Caco-2 (cell line): ENCODE measurements at regions not wholly inside any gene's neighbourhood (a gene's known extent, or its start where the extent isn't known, plus 50 kb on each side); places are given as distances from the start of the nearest gene placed in this dataset.
A peak's percentile ranks its signal among the peaks of the same experiment; 100 is the strongest.

Source experiments
- BruUV-seq: library from RNA; stranded (reverse); fragments of 400-500 nt; replicated peaks from 2 replicates; lab custom pipeline; 2021; lab: Mats Ljungman, UMichigan
- CTCF ChIA-PET: fragments of 300-600 bp; sonication (Branson Sonifier 250); formaldehyde crosslinking; loops from one replicate; lab custom pipeline; 2022; ENCODE audit warnings: antibody characterized with exemption; lab: Charles Lee
- POLR2A ChIA-PET: fragments of 300-600 bp; sonication (Branson Sonifier 250); formaldehyde crosslinking; loops from one replicate; lab custom pipeline; 2022; ENCODE audit warnings: antibody characterized with exemption; lab: Charles Lee
- DNase-seq, 2 experiments: peaks; one replicate each; pipeline versions ENCODE4 v3.0.0 to v3.0.0-alpha.2; 2020 to 2022
- H3K27me3 ChIP-seq: replicated peaks from 2 replicates; pipeline ENCODE4 v1.6.0; 2011; ENCODE audit warnings: low read length; ENCODE audit not compliant: control insufficient read depth, insufficient read depth
- H3K36me3 ChIP-seq: 2 replicates; pipeline ENCODE4 v1.5.1; 2011; ENCODE audit warnings: low read length; ENCODE audit not compliant: control insufficient read depth, insufficient read depth
- H3K4me1 ChIP-seq: fragments of 250-450 bp; sonication (Bioruptor Pico); 2 replicates; pipeline ENCODE4 v1.5.1; 2020; ENCODE audit warnings: mild to moderate bottlenecking
- H3K4me3 ChIP-seq: 2 replicates; pipeline ENCODE4 v1.5.1; 2011; ENCODE audit warnings: low read depth, mild to moderate bottlenecking, control low read depth, low read length
- H3K9me3 ChIP-seq: fragments of 250-450 bp; sonication (Bioruptor Pico); 2 replicates; pipeline ENCODE4 v1.5.1; 2020; ENCODE audit warnings: mild to moderate bottlenecking, moderate library complexity
- H3K27ac Mint-ChIP-seq: one replicate; pipeline ENCODE4 v1.8.0; 2022; ENCODE audit warnings: mixed read lengths; ENCODE audit not compliant: unreplicated experiment
- H3K27me3 Mint-ChIP-seq: one replicate; pipeline ENCODE4 v1.8.0; 2022; ENCODE audit warnings: mixed read lengths; ENCODE audit not compliant: insufficient read depth, unreplicated experiment
- H3K36me3 Mint-ChIP-seq: one replicate; pipeline ENCODE4 v1.8.0; 2022; ENCODE audit warnings: mild to moderate bottlenecking, mixed read lengths; ENCODE audit not compliant: insufficient read depth, unreplicated experiment
- H3K4me1 Mint-ChIP-seq: one replicate; pipeline ENCODE4 v1.8.0; 2022; ENCODE audit warnings: low read depth, mixed read lengths; ENCODE audit not compliant: unreplicated experiment
- H3K4me3 Mint-ChIP-seq: one replicate; pipeline ENCODE4 v1.8.0; 2022; ENCODE audit warnings: mild to moderate bottlenecking, moderate library complexity, mixed read lengths; ENCODE audit not compliant: unreplicated experiment
- H3K9me3 Mint-ChIP-seq: one replicate; pipeline ENCODE4 v1.8.0; 2022; ENCODE audit warnings: mixed read lengths; ENCODE audit not compliant: unreplicated experiment
- intact Hi-C: fragments of 100-400 bp; cut with micrococcal nuclease; formaldehyde crosslinking; loops from one replicate; pipeline ENCODE4 v1.10.0; 2022; ENCODE audit not compliant: unreplicated experiment
- TF ChIP-seq, protein P1 (sequence below), 2 experiments: fragments of 200-600 bp in 1 of 2; IDR thresholded peaks; 1 replicate in 1 of 2; 2 replicates in 1 of 2; pipeline versions ENCODE4 v1.5.1 to v1.8.0; 2011 to 2022; ENCODE audit warnings: antibody characterized with exemption in 1 of 2, control low read depth in 1 of 2, inconsistent platforms in 1 of 2, low read depth in 1 of 2, low read length in 1 of 2, mild to moderate bottlenecking in 1 of 2, moderate library complexity in 1 of 2; ENCODE audit not compliant: insufficient read depth in 1 of 2, severe bottlenecking in 1 of 2, unreplicated experiment in 1 of 2

- Histone ChIP-seq H3K4me3 (no peak overlapping the region), H3K36me3 (no peaks in the 10 kb centered on the region), H3K27me3 (peaks cover 1% of the 10 kb centered on the region; the same call in 1 of the 2 replicates), H3K4me1 (no peaks in the 10 kb centered on the region), H3K9me3 (no peaks in the 10 kb centered on the region)
- Mint-ChIP-seq H3K36me3 (no peaks in the 10 kb centered on the region), H3K4me3 (no peak overlapping the region), H3K9me3 (peaks cover 9% of the 10 kb centered on the region), H3K4me1 (no peaks in the 10 kb centered on the region), H3K27me3 (peaks cover 17% of the 10 kb centered on the region), H3K27ac (no peak overlapping the region)
- BruUV-seq = no TSS peak
- CTCF ChIA-PET = no interaction called here
- intact Hi-C loops = no loop called here
- DNase-seq = peak in 1 of 2 experiments; percentile 14
- POLR2A ChIA-PET = no interaction called here
- TF ChIP-seq, protein P1, sequence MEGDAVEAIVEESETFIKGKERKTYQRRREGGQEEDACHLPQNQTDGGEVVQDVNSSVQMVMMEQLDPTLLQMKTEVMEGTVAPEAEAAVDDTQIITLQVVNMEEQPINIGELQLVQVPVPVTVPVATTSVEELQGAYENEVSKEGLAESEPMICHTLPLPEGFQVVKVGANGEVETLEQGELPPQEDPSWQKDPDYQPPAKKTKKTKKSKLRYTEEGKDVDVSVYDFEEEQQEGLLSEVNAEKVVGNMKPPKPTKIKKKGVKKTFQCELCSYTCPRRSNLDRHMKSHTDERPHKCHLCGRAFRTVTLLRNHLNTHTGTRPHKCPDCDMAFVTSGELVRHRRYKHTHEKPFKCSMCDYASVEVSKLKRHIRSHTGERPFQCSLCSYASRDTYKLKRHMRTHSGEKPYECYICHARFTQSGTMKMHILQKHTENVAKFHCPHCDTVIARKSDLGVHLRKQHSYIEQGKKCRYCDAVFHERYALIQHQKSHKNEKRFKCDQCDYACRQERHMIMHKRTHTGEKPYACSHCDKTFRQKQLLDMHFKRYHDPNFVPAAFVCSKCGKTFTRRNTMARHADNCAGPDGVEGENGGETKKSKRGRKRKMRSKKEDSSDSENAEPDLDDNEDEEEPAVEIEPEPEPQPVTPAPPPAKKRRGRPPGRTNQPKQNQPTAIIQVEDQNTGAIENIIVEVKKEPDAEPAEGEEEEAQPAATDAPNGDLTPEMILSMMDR (IDR thresholded peaks at IDR 0.05; ENCODE audit: insufficient read depth in 1 of 2, low read depth in 1 of 2, low read length in 1 of 2, severe bottlenecking in 1 of 2, unreplicated experiment in 1 of 2) = no peak
Observed at GRCh38 chr11:45036733-45037132, 86.0 kb upstream of the TP53I11 start.

DNA sequence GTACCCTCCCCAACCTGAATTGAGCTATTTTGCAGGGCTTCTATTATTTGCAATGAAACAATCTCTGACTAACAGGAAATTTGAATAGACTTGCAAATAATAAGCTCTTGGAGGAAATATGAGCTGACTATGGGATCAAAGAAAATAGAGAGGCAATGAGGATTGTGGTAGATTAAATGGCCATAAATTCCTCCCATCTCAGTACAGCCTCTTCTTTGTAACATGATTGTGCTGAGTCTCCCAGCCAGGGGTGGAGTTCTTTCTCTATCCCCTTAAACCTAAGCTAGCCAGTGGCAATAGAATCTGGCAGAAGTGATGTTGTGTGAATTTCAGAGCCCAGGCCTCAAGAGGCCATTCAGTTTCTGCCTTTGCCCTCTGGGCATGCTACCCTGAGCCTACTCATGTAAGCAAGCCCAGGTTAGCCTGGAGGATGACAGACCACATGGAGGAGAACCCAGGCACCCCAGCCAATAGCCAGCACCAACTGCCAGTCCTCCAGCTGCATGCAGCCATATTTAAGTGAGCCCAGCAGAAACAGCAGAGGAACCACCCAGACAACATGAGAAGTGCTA lies 86.8 kb upstream of the TP53I11 start:
- intact Hi-C loops = no loop called here

GRCh38 chr11:45038923-45039322 lies 88.2 kb upstream of the TP53I11 start:
- TF ChIP-seq, protein P1 (IDR thresholded peaks at IDR 0.05; ENCODE audit: insufficient read depth in 1 of 2, low read depth in 1 of 2, low read length in 1 of 2, severe bottlenecking in 1 of 2, unreplicated experiment in 1 of 2) = no peak
- no peaks in the 10 kb centered on the region for H3K4me1 Mint-ChIP-seq
- no peak for DNase-seq
- Histone ChIP-seq H3K36me3 (no peaks in the 10 kb centered on the region), H3K4me1 (no peaks in the 10 kb centered on the region), H3K4me3 (no peak overlapping the region), H3K27me3 (peaks cover 1% of the 10 kb centered on the region; the same call in 1 of the 2 replicates), H3K9me3 (no peaks in the 10 kb centered on the region)
- BruUV-seq = no TSS peak
- H3K9me3 Mint-ChIP-seq = peaks cover 9% of the 10 kb centered on the region
- no peaks in the 10 kb centered on the region for H3K36me3 Mint-ChIP-seq
- CTCF ChIA-PET = no interaction called here
- no peak overlapping the region for H3K4me3 Mint-ChIP-seq
- intact Hi-C loops = no loop called here
- no peak overlapping the region for H3K27ac Mint-ChIP-seq
- POLR2A ChIA-PET = no interaction called here
- H3K27me3 Mint-ChIP-seq = peaks cover 15% of the 10 kb centered on the region

More for the DNA sequence above, 86.8 kb upstream of the TP53I11 start:
- Histone ChIP-seq H3K9me3 (no peaks in the 10 kb centered on the region), H3K4me3 (no peak overlapping the region), H3K36me3 (no peaks in the 10 kb centered on the region), H3K27me3 (peaks cover 1% of the 10 kb centered on the region; the same call in 1 of the 2 replicates), H3K4me1 (no peaks in the 10 kb centered on the region)
- BruUV-seq = no TSS peak
- H3K4me1 Mint-ChIP-seq = no peaks in the 10 kb centered on the region
- peaks cover 17% of the 10 kb centered on the region for H3K27me3 Mint-ChIP-seq
- no peaks in the 10 kb centered on the region for H3K36me3 Mint-ChIP-seq
- peaks cover 9% of the 10 kb centered on the region for H3K9me3 Mint-ChIP-seq
- no peak for DNase-seq
- TF ChIP-seq, protein P1 (IDR thresholded peaks at IDR 0.05; ENCODE audit: insufficient read depth in 1 of 2, low read depth in 1 of 2, low read length in 1 of 2, severe bottlenecking in 1 of 2, unreplicated experiment in 1 of 2) = no peak
- no peak overlapping the region for H3K27ac Mint-ChIP-seq
- ChIA-PET POLR2A (no interaction called here), CTCF (interaction anchor here (0.6 kb wide), 1 partner anchor 96 kb away, joined by 5 read pairs; no protein-coding TSS in a partner anchor)
- H3K4me3 Mint-ChIP-seq = no peak overlapping the region
